ENCODE measurements at regions not wholly inside any gene's neighbourhood (a gene's known extent, or its start where the extent isn't known, plus 50 kb on each side); places are given as distances from the start of the nearest gene placed in this dataset.

DNA sequence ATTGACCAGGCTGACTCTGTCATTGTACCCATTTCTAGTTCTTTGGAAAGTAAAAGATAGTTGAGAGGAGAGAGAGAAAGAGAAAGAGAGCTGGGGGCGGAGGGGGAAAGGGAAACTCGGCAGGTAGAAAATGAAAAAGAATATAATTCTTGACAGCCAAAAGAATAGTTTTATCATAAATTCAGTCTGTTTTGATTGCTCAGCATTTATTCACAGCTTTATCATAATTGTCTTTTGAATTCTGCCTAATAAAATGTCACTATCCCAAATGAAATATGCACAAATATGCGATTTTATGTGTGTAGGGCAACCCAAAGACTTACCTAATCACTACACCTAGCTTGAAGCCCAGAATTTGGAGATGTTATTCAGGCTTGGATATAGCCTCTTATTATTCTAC lies 1024.0 kb upstream of the PABPC4L start:
- DNase-seq: no peak

DNA sequence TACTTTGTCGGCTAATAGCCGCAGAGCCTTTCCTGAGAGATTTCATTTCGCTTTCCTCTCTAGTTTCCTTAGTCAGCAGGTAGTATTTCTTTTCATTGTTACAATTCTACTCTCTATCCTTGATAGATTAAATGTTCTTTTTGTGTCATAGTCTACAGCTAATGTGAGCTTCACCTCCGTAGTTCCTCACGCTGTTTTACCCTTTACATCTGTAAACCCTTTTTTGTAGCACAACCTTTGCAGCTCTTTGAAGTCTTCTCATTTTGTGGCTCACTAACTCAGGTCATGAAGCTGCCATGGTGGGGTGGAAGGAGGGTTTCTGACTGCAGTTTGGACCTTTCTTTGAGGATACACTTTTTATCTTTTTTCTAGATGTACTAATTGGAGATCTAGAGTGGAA lies 1008.8 kb upstream of the PABPC4L start:
- DNase-seq: no peak

DNA sequence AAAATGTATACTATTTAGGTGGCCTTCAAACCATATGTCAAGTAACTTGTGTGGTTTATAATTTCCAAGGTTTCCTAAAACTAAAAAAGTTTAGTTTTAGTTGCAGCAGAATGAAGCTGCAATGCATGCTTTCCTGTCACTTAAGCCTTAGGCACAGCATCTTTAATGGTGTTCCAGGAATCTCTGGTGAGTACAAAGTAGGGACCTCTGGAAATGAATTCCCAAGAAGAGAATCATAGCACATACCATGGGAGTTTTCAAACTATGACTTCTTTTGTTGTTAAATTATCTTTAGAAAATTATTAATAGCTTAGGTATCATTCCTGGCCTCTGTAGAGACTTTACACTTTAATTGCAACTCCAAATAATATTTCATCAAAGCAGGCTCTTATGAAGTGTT lies 1005.9 kb upstream of the PABPC4L start:
- DNase-seq: no peak

DNA sequence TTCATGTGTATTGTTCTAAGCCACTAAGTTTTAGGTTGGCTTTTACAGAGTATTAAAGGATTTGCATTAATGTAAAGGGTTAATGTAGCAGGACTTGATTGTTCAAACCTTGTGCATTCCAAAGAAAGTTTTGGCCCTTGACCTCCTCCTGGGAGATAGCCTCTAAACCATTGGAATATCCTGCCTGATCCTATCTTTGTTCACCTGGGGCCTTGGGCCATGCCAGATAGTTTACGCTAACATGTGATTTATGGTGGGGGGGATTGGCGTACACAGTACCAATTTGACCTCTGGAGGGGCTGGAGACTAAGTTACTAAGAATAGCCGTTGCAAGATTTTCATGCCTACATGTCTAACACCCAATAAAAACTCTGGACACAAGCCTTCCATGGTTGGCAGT lies 1002.7 kb upstream of the PABPC4L start:
- no peak for DNase-seq

DNA sequence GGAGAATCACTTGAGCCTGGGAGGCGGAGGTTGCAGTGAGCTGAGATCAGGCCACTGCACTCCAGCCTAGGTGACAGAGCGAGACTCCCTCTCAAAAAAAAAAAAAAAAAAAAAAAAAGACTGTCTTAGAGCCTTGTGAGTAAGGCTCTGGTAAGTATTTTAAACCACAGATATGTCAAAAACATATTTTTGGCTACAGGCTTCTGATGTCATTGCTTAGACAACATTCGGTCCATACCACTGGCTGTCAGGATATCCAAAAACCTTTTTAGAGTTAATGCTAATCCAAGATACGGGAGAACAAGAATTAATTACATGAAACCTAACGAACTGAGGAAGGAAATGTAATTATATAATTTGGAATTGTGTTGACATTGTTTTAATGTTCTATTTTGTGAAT lies 999.5 kb upstream of the PABPC4L start:
- DNase-seq: no peak

DNA sequence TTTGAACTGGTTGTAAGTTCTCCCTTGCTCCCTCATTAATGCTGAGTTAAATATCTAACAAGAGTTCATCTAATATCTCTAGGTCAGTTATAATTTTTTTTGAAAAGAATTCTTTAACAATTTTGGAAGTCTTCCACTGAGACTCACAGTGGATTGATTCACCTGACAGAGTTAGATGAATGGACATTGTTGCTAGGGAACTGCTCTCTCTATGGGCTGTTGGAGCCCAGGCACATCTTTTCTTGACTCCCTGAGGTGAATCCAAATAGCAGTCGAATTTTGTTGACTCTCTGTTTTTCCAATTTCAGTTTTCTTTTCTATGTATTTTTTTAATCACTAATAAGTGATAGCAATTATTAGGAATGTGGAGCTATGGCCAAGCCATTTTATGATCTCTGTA lies 996.1 kb upstream of the PABPC4L start:
- no peak for DNase-seq

DNA sequence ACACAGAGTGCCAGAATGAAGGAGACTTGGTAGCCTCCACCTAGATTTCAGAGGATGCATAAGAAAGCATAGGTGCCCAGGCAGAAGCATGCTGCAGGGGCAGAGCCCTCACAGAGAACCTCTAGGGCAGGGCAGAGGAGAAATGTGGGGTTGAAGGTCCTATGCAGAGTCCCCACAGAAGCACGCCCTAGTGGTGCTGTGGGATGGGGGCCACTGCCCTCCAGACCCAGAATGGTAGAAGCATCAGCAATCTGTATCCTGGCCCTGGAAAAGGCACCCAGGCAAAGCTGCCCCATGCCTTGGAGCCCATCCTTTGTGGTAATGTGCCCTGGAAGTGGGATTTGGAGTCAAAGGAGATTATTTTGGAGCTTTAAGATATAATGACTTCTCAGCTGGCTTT lies 992.9 kb upstream of the PABPC4L start:
- no peak for DNase-seq

DNA sequence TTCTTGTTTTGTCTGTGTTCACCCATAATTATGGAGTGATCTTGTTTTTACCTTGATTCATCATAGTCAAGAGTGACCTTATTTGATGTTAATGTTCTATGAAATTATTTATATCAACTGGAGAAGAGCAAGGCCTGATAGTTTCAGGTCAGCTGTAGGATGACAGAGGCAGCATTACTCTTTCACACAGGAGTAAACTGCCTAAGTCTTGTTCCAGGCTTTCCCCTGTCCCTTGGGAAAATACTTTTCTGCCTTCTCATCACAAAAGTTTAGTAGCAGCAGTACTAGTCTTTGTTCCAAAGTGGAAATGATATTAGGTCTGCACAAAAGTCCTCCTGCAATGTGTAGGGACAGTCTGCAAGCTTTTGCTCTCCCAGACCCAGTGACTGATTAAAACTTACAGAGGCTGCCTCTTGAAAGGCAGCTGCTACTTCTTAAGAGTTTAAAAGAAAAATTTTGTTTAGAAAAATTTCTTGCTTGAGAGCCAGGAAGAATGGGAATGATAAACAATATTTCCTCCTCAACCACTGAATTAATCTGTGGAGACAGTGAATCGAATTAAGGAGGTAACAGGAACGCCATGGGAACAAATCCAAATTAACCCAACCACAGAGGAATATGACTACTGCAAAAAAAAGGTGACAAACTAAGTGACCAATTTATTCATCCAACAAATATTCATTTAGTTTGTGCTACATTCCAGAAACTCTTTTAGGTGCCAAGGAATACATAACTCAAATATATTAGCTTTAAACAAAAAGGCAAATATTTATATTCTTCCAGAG lies 991.4 kb upstream of the PABPC4L start:
- no peak for DNase-seq

DNA sequence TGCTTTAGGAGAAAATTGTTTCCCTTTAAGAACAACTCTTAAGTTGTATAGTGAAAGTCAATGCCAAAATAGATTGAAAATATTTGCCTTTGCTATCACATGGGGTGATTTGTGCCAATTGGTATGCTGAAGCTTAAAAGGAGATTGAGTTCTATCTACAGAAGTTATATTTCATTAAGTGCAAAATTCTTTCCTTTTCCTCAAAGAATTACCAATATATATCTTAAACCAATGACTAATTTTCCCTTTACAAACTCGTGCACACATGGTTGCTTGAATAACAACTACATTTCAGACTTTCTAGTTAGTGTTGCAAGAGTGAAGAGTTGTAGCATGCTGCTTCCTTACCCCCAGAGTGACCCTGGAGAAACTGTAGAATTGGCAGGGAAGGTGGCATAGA lies 990.0 kb upstream of the PABPC4L start:
- no peak for DNase-seq

DNA sequence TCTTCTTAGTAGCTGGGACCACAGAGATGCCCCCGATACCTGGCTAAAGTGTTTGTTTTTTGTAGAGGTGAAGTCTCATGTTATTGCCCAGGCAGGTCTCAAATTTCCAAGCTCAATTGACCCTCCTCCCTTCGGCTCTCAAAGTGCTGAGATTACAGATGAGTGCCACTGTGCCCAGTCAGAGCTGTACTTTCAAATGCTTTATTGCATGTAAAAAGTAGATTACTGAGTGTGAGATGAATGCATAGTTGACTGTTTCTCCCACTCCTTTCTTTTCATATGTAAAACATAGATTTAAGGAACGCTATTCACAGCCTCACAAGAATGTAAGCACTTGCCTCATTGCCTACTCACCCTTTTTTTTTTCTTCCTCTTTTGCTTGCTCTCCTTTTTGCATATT lies 984.4 kb upstream of the PABPC4L start:
- DNase-seq: no peak

DNA sequence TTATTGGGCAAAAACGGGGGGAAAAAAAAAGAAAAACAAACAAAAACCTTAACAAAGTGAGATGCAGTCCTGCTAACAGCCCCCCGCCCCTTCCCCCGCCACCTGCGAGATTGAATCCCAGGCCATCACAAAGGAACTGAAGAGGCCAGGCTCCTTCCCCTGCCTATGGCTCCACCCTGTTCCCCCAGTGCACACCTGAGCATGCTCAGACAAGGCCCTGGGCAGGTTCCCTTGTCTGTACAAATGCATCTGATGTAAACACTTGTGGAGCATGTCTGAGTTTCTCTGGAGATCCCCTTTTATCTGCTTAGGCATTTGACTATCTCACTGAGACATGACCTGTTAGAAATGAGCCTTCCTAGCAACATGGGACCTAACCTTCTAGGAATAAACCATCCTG lies 983.7 kb upstream of the PABPC4L start:
- no peak for DNase-seq

DNA sequence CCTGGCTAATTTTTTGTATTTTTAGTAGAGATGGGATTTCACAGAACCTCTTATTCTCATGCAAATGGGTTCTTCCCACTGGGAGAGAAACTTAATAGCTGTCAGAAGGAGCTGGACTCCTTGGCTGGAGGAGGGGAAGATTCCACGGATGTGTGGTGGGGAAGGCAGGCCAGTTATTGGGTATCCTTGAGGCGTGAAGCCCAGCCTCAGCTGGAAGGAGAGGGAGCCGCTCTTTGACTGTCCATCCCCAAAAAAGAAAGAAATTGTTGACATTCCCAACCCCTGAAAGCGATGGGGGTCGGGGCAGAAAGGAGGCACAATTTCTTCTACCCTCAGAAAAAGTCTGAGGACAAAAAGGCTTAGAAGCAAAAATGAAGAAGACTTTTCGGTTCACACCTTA lies 983.1 kb upstream of the PABPC4L start:
- DNase-seq: no peak

DNA sequence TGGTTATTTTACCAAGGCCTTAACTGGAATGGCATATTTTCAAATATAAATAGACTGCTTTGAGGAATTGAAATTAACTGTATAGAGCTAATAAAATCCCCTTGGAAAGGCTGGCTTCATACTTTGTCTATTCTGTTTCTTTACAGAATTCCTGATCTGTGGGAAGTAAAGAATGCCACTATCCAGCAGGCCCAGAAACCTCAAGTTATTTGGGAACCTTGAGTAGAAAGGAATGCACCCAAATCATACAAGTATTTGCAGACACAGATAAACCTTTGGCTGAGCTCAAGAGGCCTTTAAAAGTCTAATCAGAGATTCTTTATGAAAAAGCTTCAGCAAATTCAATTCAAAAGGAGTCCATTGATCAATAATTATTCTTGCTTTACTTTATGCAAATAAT lies 975.7 kb upstream of the PABPC4L start:
- no peak for DNase-seq

DNA sequence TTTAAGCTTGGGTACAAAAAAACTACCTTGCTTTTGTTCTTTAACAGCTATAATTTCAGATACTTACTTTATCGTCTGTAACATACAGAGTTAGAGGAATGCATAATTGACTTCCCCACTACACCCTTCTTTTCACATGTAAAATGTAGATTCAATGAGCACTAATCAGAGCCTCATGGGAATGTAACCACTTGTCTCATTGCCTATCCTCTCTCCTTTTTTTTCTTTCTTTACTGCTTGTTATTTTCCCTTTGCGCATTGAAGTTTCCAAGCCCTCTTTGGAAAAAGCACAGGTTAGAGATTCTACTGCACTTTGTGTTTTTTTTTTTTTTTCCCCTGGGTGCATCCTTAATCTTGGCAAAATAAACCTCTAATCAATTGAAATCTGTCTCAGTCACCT lies 965.1 kb upstream of the PABPC4L start:
- no peak for DNase-seq

DNA sequence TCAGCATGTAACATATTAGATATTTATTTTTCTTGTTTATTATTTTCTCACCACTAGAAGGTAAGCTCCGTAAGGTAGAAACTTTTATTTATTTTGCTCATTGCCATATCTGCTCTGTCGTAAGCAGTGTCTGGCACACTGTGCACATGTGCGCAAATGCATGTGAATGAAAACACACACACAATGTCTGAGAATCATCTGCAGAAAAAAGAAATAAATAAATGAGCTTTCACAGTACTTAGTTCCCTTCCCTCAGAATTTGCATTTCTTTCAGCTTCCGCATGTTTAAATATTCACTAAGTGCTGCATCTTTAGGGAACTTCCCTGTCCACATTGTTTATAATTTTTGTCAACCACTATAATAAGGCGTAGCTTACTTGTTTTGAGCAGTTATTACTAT lies 963.0 kb upstream of the PABPC4L start:
- no peak for DNase-seq

DNA sequence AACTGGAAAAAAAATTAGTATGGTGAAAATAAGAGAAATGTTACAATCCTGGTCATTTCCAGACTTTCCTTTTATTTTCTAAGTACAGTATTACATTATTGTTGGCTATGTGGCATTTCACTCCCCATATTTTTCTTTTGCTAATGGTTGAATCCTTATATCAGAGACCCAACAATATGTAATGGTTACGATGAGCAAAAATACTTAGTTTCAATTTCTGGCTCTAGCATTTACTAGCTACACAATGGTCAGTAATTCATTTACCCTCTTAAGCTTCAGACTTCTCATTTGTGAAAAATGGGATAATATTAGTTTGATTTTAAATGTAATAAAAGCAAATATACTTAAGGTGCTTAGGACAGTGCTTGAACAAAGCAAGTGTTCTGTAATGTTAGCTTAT lies 942.9 kb upstream of the PABPC4L start:
- DNase-seq: no peak

DNA sequence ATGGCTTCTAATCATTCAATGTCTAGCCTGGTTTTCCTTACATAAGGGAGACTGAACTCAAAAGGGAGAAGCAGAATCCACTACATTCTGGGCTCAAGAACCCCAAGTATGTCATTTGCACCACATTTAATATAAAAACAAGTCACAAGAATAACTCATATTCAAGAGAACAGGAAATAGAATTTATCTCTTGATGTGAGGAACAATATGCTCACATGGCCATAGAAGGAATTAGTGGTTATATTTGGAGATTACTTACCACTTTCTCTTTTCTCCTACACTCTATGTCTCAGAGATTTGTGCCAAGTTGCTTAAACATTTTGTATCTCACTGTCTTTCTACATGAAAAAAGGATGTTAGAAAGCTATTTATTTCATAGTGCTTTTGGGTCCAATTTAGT lies 922.6 kb upstream of the PABPC4L start:
- DNase-seq: no peak

DNA sequence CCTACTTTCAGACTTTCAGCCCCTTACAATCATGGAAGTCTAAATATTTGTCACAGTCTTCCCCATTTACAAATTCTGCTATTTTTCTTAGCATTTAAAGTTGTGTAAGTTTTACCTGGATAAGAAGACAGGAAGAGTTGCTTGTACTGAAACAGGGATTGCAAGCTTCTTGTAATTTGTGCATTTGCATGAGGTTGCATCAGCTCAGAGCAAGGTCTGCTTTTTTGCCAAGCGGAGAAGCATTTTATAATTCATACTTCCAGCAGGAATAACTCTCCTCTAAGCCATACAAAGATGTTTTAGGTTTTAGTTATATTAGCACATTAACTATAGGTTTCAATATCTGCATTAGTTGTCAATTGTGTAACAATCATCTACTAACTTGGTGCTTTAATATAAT lies 922.0 kb upstream of the PABPC4L start:
- DNase-seq: no peak

DNA sequence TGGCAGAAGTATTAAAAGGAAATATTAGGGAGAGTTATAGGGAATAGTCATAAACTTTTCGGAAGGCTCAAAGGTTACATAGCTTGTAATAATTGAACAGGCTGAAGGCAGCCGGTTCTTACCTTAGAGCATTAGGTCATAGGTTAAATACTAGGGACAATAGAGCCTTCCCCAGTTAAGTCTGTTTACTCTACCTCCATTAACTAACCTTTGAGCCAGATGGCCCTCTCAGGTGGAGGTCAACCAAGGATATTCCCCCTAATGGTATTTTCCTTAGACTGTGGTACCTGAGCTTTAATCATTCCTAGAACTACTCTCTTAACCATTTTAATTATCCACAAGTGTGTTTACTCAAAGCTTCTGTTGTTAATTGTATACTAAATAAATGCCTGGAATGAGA lies 920.9 kb upstream of the PABPC4L start:
- DNase-seq: no peak

DNA sequence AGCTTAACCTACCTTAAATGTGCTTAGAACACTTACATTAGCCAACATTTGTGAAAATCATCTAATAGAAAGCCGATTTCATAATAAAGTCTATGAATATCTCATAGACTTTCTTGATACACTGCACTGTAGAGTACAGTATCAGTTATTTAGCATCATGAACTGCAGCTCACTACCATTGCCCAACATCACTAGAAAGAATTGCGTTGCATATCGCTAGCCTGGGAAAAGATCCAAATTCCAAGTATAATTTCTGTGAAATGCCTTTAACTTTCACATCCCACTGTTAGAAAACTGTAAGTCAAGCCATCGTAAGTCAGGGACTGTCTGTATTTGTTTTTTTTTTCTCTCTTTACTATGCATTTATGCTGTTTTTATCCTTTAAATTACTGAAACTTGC lies 918.6 kb upstream of the PABPC4L start:
- no peak for DNase-seq

DNA sequence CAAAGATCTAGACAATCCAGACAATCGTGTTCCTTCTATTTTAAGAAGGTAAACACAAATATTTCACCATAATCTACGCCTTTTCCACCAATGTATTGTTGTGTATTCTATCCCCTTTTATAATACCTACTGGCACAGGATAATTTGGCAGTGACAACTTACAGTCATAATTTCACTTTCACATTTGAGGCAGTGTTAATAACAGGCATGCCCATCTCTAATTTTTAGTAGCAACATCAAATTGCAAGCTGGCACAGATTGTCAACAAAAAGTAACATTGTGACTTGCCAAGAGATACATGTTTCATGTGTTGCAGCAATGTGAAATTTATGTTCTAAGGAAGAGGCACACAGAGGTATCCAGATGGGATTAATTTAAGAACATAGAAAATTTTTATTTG lies 912.5 kb upstream of the PABPC4L start:
- DNase-seq: no peak

DNA sequence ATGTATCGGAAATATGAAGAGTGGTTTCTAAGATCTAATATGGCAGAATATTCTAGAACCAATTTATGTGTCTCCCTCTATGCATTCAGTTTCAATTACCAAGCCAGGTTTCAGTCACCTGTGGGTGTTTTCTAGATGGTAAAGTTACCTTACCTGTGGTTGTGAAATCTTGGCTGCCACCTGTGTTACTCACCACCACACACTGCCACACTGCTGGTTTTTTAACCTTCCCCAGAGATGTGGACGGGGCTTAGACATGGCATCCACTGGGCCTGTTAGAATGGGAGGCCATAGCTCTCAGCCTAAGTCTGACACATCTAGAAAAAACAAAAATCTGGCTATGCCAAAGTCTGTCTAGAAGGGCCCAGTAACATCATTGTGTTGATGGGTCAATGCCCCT lies 896.5 kb upstream of the PABPC4L start:
- DNase-seq: no peak

DNA sequence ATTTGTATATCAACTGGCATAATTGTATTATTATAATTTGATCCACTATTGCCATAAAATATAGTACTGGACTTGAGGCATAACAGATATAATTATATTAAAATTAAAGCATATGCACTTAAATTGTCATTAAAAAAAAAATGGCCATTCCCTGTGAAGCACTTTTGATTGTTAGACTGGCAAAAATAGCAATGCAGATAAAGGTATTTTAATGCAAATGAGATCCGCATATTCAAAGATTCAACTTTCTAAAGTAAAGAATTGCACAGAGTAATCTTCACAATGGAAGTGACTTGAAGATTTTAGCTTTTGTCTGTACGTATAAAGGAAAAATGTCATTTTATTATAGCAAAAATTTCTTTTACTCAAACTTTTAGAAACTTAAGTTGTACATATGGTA lies 871.8 kb upstream of the PABPC4L start:
- no peak for DNase-seq

DNA sequence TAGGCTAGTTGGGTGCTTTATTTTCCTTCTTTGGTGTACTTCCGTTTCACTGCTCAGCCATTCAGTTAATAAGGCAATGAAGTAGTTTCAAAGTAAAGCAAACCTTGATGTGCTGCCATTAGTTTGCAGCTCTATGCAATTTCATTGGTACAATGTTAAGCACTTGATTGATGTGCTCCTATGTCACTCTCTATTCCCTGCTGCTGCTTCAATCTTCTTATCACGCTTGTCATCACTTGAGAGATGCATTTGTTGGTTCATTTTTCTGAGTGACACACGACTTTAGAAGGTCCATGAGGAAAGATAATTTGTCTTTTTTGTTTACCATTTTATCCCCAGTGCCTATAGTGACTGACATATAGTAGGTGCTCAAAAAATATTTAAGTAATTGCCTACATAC lies 871.0 kb upstream of the PABPC4L start:
- DNase-seq: no peak

DNA sequence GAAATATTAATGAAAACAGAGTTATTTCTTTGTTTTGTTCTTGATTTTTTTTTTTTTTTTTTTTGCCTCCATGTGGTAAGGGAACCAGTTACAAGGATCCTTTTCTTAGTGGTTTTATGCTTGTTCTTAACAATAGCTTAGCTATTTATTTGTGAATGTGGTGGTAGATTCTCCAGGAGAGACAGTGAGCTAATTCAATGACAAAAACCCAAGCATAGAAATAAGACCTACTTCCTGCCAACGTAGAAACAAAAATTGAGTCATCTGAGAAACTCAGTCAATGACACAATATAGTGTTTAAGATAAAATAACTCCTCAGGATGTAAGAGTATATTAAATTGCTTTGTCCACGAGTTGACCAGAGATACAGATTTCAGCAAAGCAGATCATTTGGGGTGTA lies 863.8 kb upstream of the PABPC4L start:
- no peak for DNase-seq
